Spleen (tissue), 11 donors: ENCODE measurements at regions not wholly inside any gene's neighbourhood (a gene's known extent, or its start where the extent isn't known, plus 50 kb on each side); places are given as distances from the start of the nearest gene placed in this dataset.

Experiments used
- DNase-seq: peaks from one replicate; pipeline ENCODE4 v3.0.0-alpha.2; 2020
- H3K27ac ChIP-seq, 8 donors: fragments of 200-600 bp; sonication (generic) in 7 of 8; 1 replicate in 4 of 8; 2 replicates in 4 of 8; pipeline versions ENCODE4 v1.5.0 to v1.8.0; 2016 to 2021; ENCODE audit warnings: inconsistent platforms in 4 of 8, mild to moderate bottlenecking in 4 of 8, moderate library complexity in 1 of 8
- H3K27me3 ChIP-seq, 7 donors: fragments of 200-600 bp; sonication (generic) in 6 of 7; replicated peaks in 1 of 7; 1 replicate in 4 of 7; 2 replicates in 3 of 7; pipeline versions ENCODE4 v1.5.0 to v1.8.0; 2016 to 2021; ENCODE audit warnings: inconsistent platforms in 3 of 7, mild to moderate bottlenecking in 1 of 7
- H3K36me3 ChIP-seq, 6 donors: fragments of 200-600 bp; sonication (generic) in 5 of 6; 1 replicate in 4 of 6; 2 replicates in 2 of 6; pipeline versions ENCODE4 v1.5.0 to v1.8.0; 2016 to 2021; ENCODE audit warnings: inconsistent platforms in 2 of 6
- H3K4me1 ChIP-seq, 6 donors: fragments of 200-600 bp; sonication (generic) in 5 of 6; 1 replicate in 3 of 6; 2 replicates in 3 of 6; pipeline versions ENCODE4 v1.5.0 to v1.8.0; 2016 to 2021; ENCODE audit warnings: inconsistent platforms in 3 of 6
- H3K4me3 ChIP-seq, 8 donors: fragments of 200-600 bp; sonication (generic) in 7 of 8; 1 replicate in 4 of 8; 2 replicates in 4 of 8; pipeline versions ENCODE4 v1.5.0 to v1.8.0; 2016 to 2021; ENCODE audit warnings: inconsistent platforms in 4 of 8, mild to moderate bottlenecking in 4 of 8, moderate library complexity in 2 of 8
- H3K9me3 ChIP-seq, 8 donors: fragments of 200-600 bp; sonication (generic) in 7 of 8; 1 replicate in 4 of 8; 2 replicates in 4 of 8; pipeline versions ENCODE4 v1.5.0 to v1.8.0; 2016 to 2021; ENCODE audit warnings: inconsistent platforms in 4 of 8
- CTCF ChIP-seq, 11 experiments: fragments of 200-600 bp in 7 of 11; fragments of 450-650 bp in 4 of 11; sonication (generic) in 4 of 11; IDR thresholded peaks in 8 of 11; conservative IDR thresholded peaks in 3 of 11; 1 replicate in 7 of 11; 2 replicates in 4 of 11; pipeline versions ENCODE4 v1.4.0 to v1.8.0; 2016 to 2021; ENCODE audit warnings: antibody characterized with exemption in 11 of 11, inconsistent platforms in 4 of 11, mild to moderate bottlenecking in 1 of 11
- POLR2A ChIP-seq, 3 donors: fragments of 450-650 bp; IDR thresholded peaks; one replicate each; pipeline ENCODE4 v1.5.1; 2017; ENCODE audit warnings: antibody characterized with exemption in 3 of 3, mild to moderate bottlenecking in 1 of 3
- POLR2AphosphoS5 ChIP-seq, 3 donors: sonication (generic); formaldehyde crosslinking; IDR thresholded peaks; one replicate each; pipeline ENCODE4 v1.5.1; 2017; ENCODE audit warnings: antibody characterized with exemption in 3 of 3
- WGBS, 5 donors: extraction: QIAGEN DNeasy Blood & Tissue Kit in 3 of 5; methylation state at CpG; one replicate each; pipeline versions ENCODE4 v1.1.5 to v1.1.7; 2013 to 2018; 5-methylcytosine and 5-hydroxymethylcytosine counted together
- intact Hi-C: fragments of 100-400 bp; cut with DNase I; formaldehyde crosslinking; loops from one replicate; pipeline ENCODE4 v1.15.0; 2023; ENCODE audit warnings: low total_unique reads
- donor health status: healthy with polysubstance abuse.
- donor health status: DM: no; HTN: no; CAD: no; lungs with moderate emphysema.
- donor health status: DM: no; HTN: no; CAD: no.
- donor health status: Bipolar disorder and iron deficiency.
- donor health status: healthy.
- donor health status: DM: no; HTN: no; CAD: no.
- donor health status: DM: yes; HTN: yes; CAD: no.

DNA sequence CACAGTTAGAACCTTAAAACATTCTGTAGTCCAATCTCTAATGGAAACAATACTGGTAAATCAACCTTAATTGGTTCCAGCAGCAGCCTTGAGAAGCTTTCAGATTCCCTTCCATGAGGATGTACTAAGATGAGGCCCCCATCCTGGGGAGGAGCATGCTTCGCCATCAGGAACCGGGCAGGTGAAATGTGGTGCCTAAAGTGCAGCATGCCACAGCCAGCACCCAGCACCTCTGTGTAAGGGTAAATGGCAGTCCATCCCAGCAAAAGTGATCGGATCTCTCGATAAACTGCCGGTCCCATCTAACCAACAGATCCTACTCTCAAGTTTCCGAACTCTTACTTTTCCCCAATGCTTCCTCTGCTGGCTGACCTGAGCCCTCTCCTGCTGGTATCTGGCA lies 166.3 kb upstream of the PDE10A start:
- intact Hi-C loops, result no loop called here
- no peaks in the 10 kb centered on the region for H3K36me3 ChIP-seq
- H3K4me1 ChIP-seq, result peaks cover 0 to 4% (median 0%) of the 10 kb centered on the region in 6 donors
- DNase-seq, result no peak
- no peak overlapping the region for H3K27ac ChIP-seq
- TF ChIP-seq POLR2AphosphoS5 (IDR thresholded peaks at IDR 0.05) (no peak), CTCF (IDR thresholded peaks at IDR 0.05 in 8 of 11, conservative IDR thresholded peaks at IDR 0.05 in 3 of 11) (no peak), POLR2A (IDR thresholded peaks at IDR 0.05) (no peak)
- H3K9me3 ChIP-seq, result no peaks in the 10 kb centered on the region
- peaks cover 0 to 33% (median 7%) of the 10 kb centered on the region in 7 donors for H3K27me3 ChIP-seq
- WGBS, 5 donors, result 89 to 96% (median 95%) methylated on average over 6 of the region's 6 CpGs
- H3K4me3 ChIP-seq, result no peak overlapping the region

- peaks cover 0 to 4% (median 0%) of the 10 kb centered on the region in 6 donors for H3K4me1 ChIP-seq
- peaks cover 0 to 21% (median under 1%) of the 10 kb centered on the region in 7 donors for H3K27me3 ChIP-seq
- no peaks in the 10 kb centered on the region for H3K9me3 ChIP-seq
- H3K27ac ChIP-seq, result no peak overlapping the region
- TF ChIP-seq POLR2A (IDR thresholded peaks at IDR 0.05) (no peak), CTCF (IDR thresholded peaks at IDR 0.05 in 8 of 11, conservative IDR thresholded peaks at IDR 0.05 in 3 of 11) (no peak), POLR2AphosphoS5 (IDR thresholded peaks at IDR 0.05) (no peak)
- WGBS, 5 donors, result 92 to 97% (median 95%) methylated on average over 19 of the region's 19 CpGs
- no peak for DNase-seq
- no peaks in the 10 kb centered on the region for H3K36me3 ChIP-seq
- H3K4me3 ChIP-seq, result no peak overlapping the region
- intact Hi-C loops, result no loop called here
These were observed 164.1 kb upstream of the PDE10A start for GRCh38 chr6:165827190-165827518.

GRCh38 chr6:165826487-165827189 lies 163.6 kb upstream of the PDE10A start:
- Histone ChIP-seq H3K9me3 (no peaks in the 10 kb centered on the region), H3K36me3 (no peaks in the 10 kb centered on the region), H3K27me3 (peaks cover 0 to 25% (median 0%) of the 10 kb centered on the region in 7 donors), H3K4me3 (no peak overlapping the region), H3K4me1 (peaks cover 0 to under 1% (median 0%) of the 10 kb centered on the region in 6 donors), H3K27ac (no peak overlapping the region)
- DNase-seq, result no peak
- no peak for TF ChIP-seq CTCF (IDR thresholded peaks at IDR 0.05 in 8 of 11, conservative IDR thresholded peaks at IDR 0.05 in 3 of 11)
- TF ChIP-seq POLR2A (IDR thresholded peaks at IDR 0.05), result no peak
- TF ChIP-seq POLR2AphosphoS5 (IDR thresholded peaks at IDR 0.05), result no peak
- intact Hi-C loops, result no loop called here
- 92 to 94% (median 93%) methylated on average over 31 to 33 of the region's 33 CpGs for WGBS, 5 donors

- intact Hi-C loops, result no loop called here
- Histone ChIP-seq H3K27ac (no peak overlapping the region), H3K27me3 (peaks cover 0 to 37% (median 0%) of the 10 kb centered on the region in 7 donors), H3K9me3 (no peaks in the 10 kb centered on the region), H3K4me3 (no peak overlapping the region), H3K36me3 (no peaks in the 10 kb centered on the region), H3K4me1 (no peaks in the 10 kb centered on the region)
- DNase-seq, result no peak
- WGBS, 5 donors, result 66 to 78% (median 72%) methylated on average over 9 of the region's 9 CpGs
- no peak for TF ChIP-seq POLR2A (IDR thresholded peaks at IDR 0.05)
- TF ChIP-seq CTCF (IDR thresholded peaks at IDR 0.05 in 8 of 11, conservative IDR thresholded peaks at IDR 0.05 in 3 of 11), result no peak
- TF ChIP-seq POLR2AphosphoS5 (IDR thresholded peaks at IDR 0.05), result no peak
These were observed 162.3 kb upstream of the PDE10A start for GRCh38 chr6:165825256-165825815.
